ENCODE measurements at regions not wholly inside any gene's neighbourhood (a gene's known extent, or its start where the extent isn't known, plus 50 kb on each side); places are given as distances from the start of the nearest gene placed in this dataset.
A peak's percentile ranks its signal among the peaks of the same experiment; 100 is the strongest.

- DNase-seq: no peak
Measured at GRCh38 chr18:24678107-24678506, 217.7 kb downstream of the HRH4 start.

- DNase-seq: no peak
Measured at GRCh38 chr18:24678626-24679025, 218.2 kb downstream of the HRH4 start.

GRCh38 chr18:24679062-24679461, 218.6 kb downstream of the HRH4 start:
- DNase-seq: no peak

GRCh38 chr18:24683925-24684324, 223.5 kb downstream of the HRH4 start:
- no peak for DNase-seq

GRCh38 chr18:24685254-24685959, 225.0 kb downstream of the HRH4 start:
- DNase-seq: no peak

- peak; percentile 58 for DNase-seq
Measured at GRCh38 chr18:24695168-24695567, 234.7 kb downstream of the HRH4 start.

- DNase-seq: no peak
Measured at GRCh38 chr18:24702001-24702515, 241.6 kb downstream of the HRH4 start.

- DNase-seq: no peak
Measured at GRCh38 chr18:24703316-24703715, 242.9 kb downstream of the HRH4 start.

GRCh38 chr18:24704946-24705630, 244.7 kb downstream of the HRH4 start:
- no peak for DNase-seq

- DNase-seq: no peak
Measured at GRCh38 chr18:24710474-24710873, 250.0 kb downstream of the HRH4 start.

GRCh38 chr18:24719791-24720190, 259.4 kb downstream of the HRH4 start:
- no peak for DNase-seq

- DNase-seq: no peak
Measured at GRCh38 chr18:24721388-24721787, 261.0 kb downstream of the HRH4 start.

- no peak for DNase-seq
Measured at GRCh38 chr18:24725644-24726415, 265.4 kb downstream of the HRH4 start.

GRCh38 chr18:24726727-24727492, 266.5 kb downstream of the HRH4 start:
- peak; percentile 85 for DNase-seq

GRCh38 chr18:24727685-24728084, 267.2 kb downstream of the HRH4 start:
- no peak for DNase-seq

GRCh38 chr18:24731158-24731557, 270.7 kb downstream of the HRH4 start:
- no peak for DNase-seq

GRCh38 chr18:24731981-24732380, 271.5 kb downstream of the HRH4 start:
- DNase-seq: no peak

- DNase-seq: no peak
Measured at GRCh38 chr18:24734058-24734457, 273.6 kb downstream of the HRH4 start.

- DNase-seq: no peak
Measured at GRCh38 chr18:24735624-24736231, 275.3 kb downstream of the HRH4 start.

- DNase-seq: peak; percentile 50
Measured at GRCh38 chr18:24736662-24737330, 276.4 kb downstream of the HRH4 start.

- no peak for DNase-seq
Measured at GRCh38 chr18:24740829-24741228, 280.4 kb downstream of the HRH4 start.

GRCh38 chr18:24741321-24741720, 280.9 kb downstream of the HRH4 start:
- no peak for DNase-seq

All from left hindlimb (tissue), 1 donor.